ENCODE measurements at regions not wholly inside any gene's neighbourhood (a gene's known extent, or its start where the extent isn't known, plus 50 kb on each side); places are given as distances from the start of the nearest gene placed in this dataset.

GRCh38 chr3:193057616-193058015, 140.0 kb upstream of the MB21D2 start:
- BruUV-seq (replicated peaks) = no TSS peak
- H4K20me1 ChIP-seq (replicated peaks; ENCODE audit: control insufficient read depth, insufficient read depth, low read length) = no peaks in the 10 kb centered on the region
- no peaks in the 10 kb centered on the region for H3K9me1 ChIP-seq (ENCODE audit: control insufficient read depth, insufficient read depth, low read length)
- CTCF ChIA-PET (ENCODE audit: low intra/inter-chr PET ratio) = no interaction called here
- 0% methylated on average over 2 of the region's 2 CpGs for WGBS (ENCODE audit: insufficient coverage, low coverage, missing lambda C conversion rate)
- H3K27me3 ChIP-seq (ENCODE audit: control insufficient read depth in 2 of 2, insufficient read depth in 2 of 2, low read length in 2 of 2) = no peaks in the 10 kb centered on the region
- no peak overlapping the region for H3K27ac ChIP-seq (ENCODE audit: extremely low read depth, low read depth, low read length)
- intact Hi-C loops (cut with micrococcal nuclease) (no loop called here), in situ Hi-C loops (cut with MboI) (no loop called here)
- no peak overlapping the region for H3K4me2 ChIP-seq (ENCODE audit: insufficient read depth, low read length)
- FAIRE-seq = no peak
- H2AFZ ChIP-seq (ENCODE audit: low read depth, low read length) = no peak overlapping the region
- H3K9ac ChIP-seq (ENCODE audit: insufficient read depth in 1 of 2, low read depth in 2 of 2, low read length in 2 of 2) = no peak overlapping the region
- no peaks in the 10 kb centered on the region for H3K79me2 ChIP-seq (ENCODE audit: control insufficient read depth, insufficient read depth, low read length)
- H3K4me3 ChIP-seq = no peak overlapping the region
- ATAC-seq = no peak
- H3K9me3 ChIP-seq (replicated peaks; ENCODE audit: control insufficient read depth, insufficient read depth, low read depth, low read length) = no peaks in the 10 kb centered on the region
- no peaks in the 10 kb centered on the region for H3K36me3 ChIP-seq (ENCODE audit: control insufficient read depth, insufficient read depth, low read length)
- TF ChIP-seq ZNF224 (CRISPR knock-in tag; IDR thresholded peaks at IDR 0.05) = no peak
- TF ChIP-seq BCOR (IDR thresholded peaks at IDR 0.05) = no peak
- TF ChIP-seq, protein P1, sequence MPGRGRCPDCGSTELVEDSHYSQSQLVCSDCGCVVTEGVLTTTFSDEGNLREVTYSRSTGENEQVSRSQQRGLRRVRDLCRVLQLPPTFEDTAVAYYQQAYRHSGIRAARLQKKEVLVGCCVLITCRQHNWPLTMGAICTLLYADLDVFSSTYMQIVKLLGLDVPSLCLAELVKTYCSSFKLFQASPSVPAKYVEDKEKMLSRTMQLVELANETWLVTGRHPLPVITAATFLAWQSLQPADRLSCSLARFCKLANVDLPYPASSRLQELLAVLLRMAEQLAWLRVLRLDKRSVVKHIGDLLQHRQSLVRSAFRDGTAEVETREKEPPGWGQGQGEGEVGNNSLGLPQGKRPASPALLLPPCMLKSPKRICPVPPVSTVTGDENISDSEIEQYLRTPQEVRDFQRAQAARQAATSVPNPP (IDR thresholded peaks at IDR 0.05; ENCODE audit: borderline replicate concordance, insufficient read depth, insufficient read length) = no peak
- no peak for TF ChIP-seq KLF10 (CRISPR knock-in tag; IDR thresholded peaks at IDR 0.05)
- no peak for TF ChIP-seq TAF1 (IDR thresholded peaks at IDR 0.05; ENCODE audit: control insufficient read depth, extremely low read depth, insufficient read depth, low read length, severe bottlenecking)
- no peak for TF ChIP-seq TCF7L2 (IDR thresholded peaks at IDR 0.05; ENCODE audit: low read depth, low read length)
- DNase-seq (ENCODE audit: extremely low read depth in 1 of 4, low spot score in 3 of 4) = no peak
- H3K4me1 ChIP-seq (replicated peaks in 1 of 2; ENCODE audit: control insufficient read depth in 2 of 2, insufficient read depth in 2 of 2, low read length in 2 of 2) = no peaks in the 10 kb centered on the region
- POLR2A ChIA-PET = interaction anchor here (1.2 kb wide), 1 partner anchor 47 kb away, joined by 4 read pairs; no protein-coding TSS in a partner anchor
